Fibroblast of the aortic adventitia (primary cell): ENCODE measurements at regions not wholly inside any gene's neighbourhood (a gene's known extent, or its start where the extent isn't known, plus 50 kb on each side); places are given as distances from the start of the nearest gene placed in this dataset.

ENCODE experiments used
- DNase-seq: peaks from one replicate; pipeline ENCODE4 v3.0.0-alpha.2; 2010; ENCODE audit warnings: low read depth
- H3K4me3 ChIP-seq: 2 replicates; pipeline ENCODE4 v1.5.1; 2011; ENCODE audit warnings: low read depth, mild to moderate bottlenecking, control low read depth, low read length, moderate library complexity
- TF ChIP-seq, protein P1 (sequence below): IDR thresholded peaks from 2 replicates; pipeline ENCODE4 v1.5.1; 2011; ENCODE audit warnings: mild to moderate bottlenecking, low read length, control low read depth, inconsistent platforms; ENCODE audit not compliant: insufficient read depth

DNA sequence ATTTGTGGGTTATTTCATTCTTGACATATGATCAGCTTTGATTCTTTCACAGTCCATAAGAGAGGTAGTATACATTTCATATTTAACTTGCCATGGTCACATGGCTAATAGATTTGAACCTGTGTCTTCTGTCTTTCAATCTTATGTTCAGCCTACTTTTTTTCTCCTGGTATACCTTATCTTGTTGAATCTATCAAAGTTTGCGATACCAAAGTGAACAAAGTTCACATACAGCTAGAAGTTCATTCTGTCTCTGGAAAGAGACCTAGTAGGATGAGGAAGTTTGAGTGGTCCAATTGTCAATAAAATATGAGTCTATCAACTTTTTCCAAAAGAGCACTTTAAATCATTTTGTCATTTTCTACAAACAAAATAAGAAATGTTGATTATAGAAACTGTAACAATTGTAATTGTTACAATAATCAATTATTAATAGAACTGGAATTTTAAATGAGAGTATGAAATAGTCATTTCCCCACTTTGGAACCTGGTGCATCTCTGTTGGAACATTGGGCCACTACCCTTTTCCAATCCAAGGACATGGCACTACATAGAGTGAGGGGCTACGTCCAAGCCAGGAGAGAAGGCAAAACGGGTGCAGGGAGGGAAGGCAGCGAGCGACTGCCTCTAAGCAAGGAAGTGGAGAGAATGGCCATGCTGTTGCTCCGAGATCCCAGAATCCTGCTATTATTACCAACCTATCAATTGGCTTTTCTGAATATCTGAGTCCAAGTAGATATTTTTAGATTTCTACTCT, 194.2 kb upstream of the FOXQ1 start:
- DNase-seq, result no peak
- TF ChIP-seq, protein P1, sequence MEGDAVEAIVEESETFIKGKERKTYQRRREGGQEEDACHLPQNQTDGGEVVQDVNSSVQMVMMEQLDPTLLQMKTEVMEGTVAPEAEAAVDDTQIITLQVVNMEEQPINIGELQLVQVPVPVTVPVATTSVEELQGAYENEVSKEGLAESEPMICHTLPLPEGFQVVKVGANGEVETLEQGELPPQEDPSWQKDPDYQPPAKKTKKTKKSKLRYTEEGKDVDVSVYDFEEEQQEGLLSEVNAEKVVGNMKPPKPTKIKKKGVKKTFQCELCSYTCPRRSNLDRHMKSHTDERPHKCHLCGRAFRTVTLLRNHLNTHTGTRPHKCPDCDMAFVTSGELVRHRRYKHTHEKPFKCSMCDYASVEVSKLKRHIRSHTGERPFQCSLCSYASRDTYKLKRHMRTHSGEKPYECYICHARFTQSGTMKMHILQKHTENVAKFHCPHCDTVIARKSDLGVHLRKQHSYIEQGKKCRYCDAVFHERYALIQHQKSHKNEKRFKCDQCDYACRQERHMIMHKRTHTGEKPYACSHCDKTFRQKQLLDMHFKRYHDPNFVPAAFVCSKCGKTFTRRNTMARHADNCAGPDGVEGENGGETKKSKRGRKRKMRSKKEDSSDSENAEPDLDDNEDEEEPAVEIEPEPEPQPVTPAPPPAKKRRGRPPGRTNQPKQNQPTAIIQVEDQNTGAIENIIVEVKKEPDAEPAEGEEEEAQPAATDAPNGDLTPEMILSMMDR, result no peak
- H3K4me3 ChIP-seq, result no peak overlapping the region

DNA sequence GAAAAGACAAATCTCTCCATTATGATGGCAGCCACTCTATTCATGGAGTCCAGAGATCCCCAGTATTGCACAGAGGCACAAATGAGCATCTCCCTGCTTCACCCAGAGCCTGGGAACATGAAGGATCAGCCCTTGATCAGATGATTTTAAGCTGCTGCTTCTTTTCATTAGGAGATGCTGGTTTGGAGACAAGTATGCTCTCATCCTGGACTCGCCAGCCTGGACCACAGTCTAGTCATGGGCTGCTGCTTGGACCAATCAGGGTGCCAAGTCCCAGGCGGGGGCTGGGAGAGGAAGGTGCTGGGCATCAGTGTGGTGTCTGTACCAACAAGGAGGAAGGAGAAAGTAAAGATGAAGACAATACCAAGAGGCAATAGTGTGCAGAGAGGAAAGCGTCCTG, 195.7 kb upstream of the FOXQ1 start:
- no peak for DNase-seq
- TF ChIP-seq, protein P1, result no peak
- no peak overlapping the region for H3K4me3 ChIP-seq

DNA sequence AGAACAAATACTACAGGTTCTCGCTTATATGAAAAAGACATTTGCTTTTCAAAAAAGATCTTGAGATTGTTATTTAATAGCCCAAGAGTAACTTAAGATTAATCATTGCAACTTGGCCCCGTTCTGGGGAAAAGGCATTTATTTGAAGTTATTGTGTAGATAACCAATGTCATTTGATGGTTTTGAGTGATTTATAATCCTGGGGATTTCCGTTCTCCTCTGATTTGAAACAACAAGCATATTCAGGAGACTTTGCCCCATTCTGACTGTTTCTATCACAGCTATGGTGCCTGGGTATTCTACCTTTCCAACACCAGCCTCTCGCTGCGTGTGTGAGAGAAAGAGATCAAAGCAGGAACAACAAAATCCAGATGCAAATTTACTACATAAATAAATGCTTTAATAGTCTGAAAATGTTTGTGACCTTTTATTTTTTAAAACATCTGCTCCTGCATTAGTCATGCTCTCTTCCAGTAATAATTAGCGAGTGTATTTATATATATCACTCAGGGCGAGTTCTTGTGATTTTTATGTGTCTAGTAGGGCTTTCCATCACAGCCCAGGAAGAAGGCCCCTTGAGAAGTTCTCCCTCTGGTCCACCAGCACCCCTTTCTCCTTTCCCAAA, 197.9 kb upstream of the FOXQ1 start:
- no peak for DNase-seq
- TF ChIP-seq, protein P1, result no peak
- H3K4me3 ChIP-seq, result no peak overlapping the region

DNA sequence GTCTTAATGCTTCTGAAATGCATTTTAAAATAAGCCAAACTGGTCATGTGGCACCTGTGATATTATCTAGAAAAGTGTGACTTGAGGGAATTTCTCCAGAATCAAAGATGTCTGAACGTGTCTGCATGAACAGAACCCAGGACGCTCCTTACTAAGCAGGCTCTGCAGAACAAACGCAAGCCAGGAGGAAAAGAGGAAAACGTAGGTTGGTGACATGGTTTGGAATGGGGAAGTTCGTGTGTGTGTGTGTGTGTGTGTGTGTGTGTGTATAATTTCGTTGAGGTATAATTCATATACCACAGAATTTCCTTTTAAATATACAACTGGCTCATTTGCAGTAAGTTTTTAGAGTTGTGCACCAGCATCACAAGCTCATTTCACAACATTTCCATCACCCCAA, 200.5 kb upstream of the FOXQ1 start:
- no peak for DNase-seq
- H3K4me3 ChIP-seq, result no peak overlapping the region
- TF ChIP-seq, protein P1, result no peak

DNA sequence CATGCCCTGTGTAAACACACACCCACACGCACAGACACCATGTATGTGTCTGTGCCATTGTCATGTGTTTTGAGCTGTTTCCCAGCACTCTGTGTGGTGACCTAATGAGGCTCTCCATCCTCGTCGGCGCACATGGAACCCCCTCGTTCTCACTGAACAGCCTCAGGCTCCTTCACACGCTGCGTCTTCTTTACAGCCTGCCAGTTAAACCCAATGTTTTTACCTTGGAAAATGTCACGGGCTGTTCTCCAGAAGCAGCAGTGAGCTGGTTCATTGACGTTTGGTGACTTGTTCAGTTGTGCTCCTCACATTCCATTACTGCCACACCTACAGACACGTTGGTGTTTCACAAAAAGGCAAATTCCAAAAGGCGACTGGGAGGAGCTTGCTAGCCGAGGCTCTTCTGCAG, 201.0 kb upstream of the FOXQ1 start:
- TF ChIP-seq, protein P1, result no peak
- no peak overlapping the region for H3K4me3 ChIP-seq
- DNase-seq, result no peak

DNA sequence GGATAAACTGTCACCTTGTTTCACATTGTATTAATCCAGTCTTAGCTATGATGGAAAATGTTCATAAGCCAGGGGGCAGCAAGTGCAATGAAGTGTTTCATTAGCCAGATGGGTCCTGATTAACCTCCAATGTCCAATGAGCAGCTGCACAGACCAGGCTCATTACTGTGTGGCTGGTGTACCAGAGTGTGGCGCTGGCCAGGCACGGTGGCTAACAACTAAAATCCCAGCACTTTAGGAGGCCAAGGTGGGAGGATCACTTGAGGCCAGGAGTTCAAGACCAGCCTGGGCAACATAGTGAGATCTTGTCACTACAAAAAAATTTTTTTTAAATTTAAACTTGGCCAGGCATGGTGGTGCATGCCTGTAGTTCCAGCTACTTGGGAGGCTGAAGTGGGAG, 201.7 kb upstream of the FOXQ1 start:
- no peak for DNase-seq
- H3K4me3 ChIP-seq, result no peak overlapping the region
- TF ChIP-seq, protein P1, result no peak

DNA sequence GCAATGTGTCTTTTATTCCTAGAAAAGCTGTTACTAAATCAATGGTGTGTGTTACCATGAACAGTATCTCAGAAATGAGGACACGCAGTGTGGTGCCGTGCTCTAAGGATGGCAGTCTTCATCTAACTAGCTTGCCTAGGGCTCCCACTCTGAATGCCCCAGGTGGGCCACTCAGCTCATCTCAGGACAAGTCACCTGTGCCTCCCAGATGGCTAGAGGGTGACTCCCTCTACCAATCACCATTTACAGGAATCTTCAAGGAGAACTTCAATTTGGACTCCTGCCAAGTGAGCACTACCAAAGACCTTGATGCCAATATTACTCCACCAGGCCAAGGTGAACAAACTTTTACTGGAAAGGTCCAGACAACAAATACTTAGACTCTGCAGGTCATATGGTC, 202.8 kb upstream of the FOXQ1 start:
- H3K4me3 ChIP-seq, result no peak overlapping the region
- no peak for DNase-seq
- TF ChIP-seq, protein P1, result no peak
